PC-9 (cell line): ENCODE measurements at regions not wholly inside any gene's neighbourhood (a gene's known extent, or its start where the extent isn't known, plus 50 kb on each side); places are given as distances from the start of the nearest gene placed in this dataset. TPM values are rescaled to one million over a fixed set of nuclear protein-coding genes. Genes with fewer than 3 reads are reported as not detected.
A peak's percentile ranks its signal among the peaks of the same experiment; 100 is the strongest.
"Not testable (repeated sequence)": the region's sequence is repeated elsewhere in the genome, so short reads cannot be mapped to it uniquely, and the experiment has no call there.

Experiments
- BruUV-seq: library from RNA; stranded (reverse); fragments of 400-500 nt; replicated peaks from 2 replicates; lab custom pipeline; 2021; lab: Mats Ljungman, UMichigan
- CTCF ChIA-PET: fragments of 300-600 bp; sonication (Branson Sonifier 250); formaldehyde crosslinking; loops from one replicate; lab custom pipeline; 2022; ENCODE audit warnings: antibody characterized with exemption; lab: Charles Lee
- POLR2A ChIA-PET: fragments of 300-600 bp; sonication (Branson Sonifier 250); formaldehyde crosslinking; loops from one replicate; lab custom pipeline; 2022; ENCODE audit warnings: antibody characterized with exemption; ENCODE audit not compliant: unreplicated experiment; lab: Charles Lee
- DNase-seq, 2 experiments: peaks; one replicate each; pipeline versions ENCODE4 v3.0.0 to v3.0.0-alpha.2; 2015 to 2022; ENCODE audit warnings: mixed read lengths in 1 of 2
- H2AFZ ChIP-seq: fragments of 200-600 bp; sonication (generic); 2 replicates; pipeline ENCODE4 v1.8.1; 2017; ENCODE audit warnings: antibody characterized with exemption
- H3F3A ChIP-seq: fragments of 200-600 bp; sonication (generic); 2 replicates; pipeline ENCODE4 v1.8.1; 2017; ENCODE audit warnings: antibody characterized with exemption, mild to moderate bottlenecking, low read depth; ENCODE audit not compliant: insufficient read depth
- H3K27ac ChIP-seq: fragments of 200-600 bp; sonication (generic); 2 replicates; pipeline ENCODE4 v1.6.1; 2016; ENCODE audit warnings: mixed run types
- H3K27me3 ChIP-seq: fragments of 200-600 bp; sonication (generic); 2 replicates; pipeline ENCODE4 v1.6.1; 2016; ENCODE audit warnings: low read depth, mixed run types; ENCODE audit not compliant: insufficient read depth
- H3K36me3 ChIP-seq: fragments of 200-600 bp; sonication (generic); 2 replicates; pipeline ENCODE4 v1.6.1; 2016; ENCODE audit warnings: low read depth, mixed run types
- H3K4me1 ChIP-seq: fragments of 200-600 bp; sonication (generic); replicated peaks from 2 replicates; pipeline ENCODE4 v1.6.1; 2016; ENCODE audit warnings: mixed run types; ENCODE audit not compliant: insufficient read depth
- H3K4me2 ChIP-seq: fragments of 200-600 bp; sonication (generic); 2 replicates; pipeline ENCODE4 v1.6.1; 2017; ENCODE audit warnings: mixed run types
- H3K4me3 ChIP-seq: fragments of 200-600 bp; sonication (generic); 2 replicates; pipeline ENCODE4 v1.6.1; 2016; ENCODE audit warnings: mixed run types
- H3K79me2 ChIP-seq: fragments of 200-600 bp; sonication (generic); 2 replicates; pipeline ENCODE4 v1.6.1; 2017; ENCODE audit warnings: low read depth, mixed run types
- H3K9me2 ChIP-seq: fragments of 200-600 bp; sonication (generic); 2 replicates; pipeline ENCODE4 v1.8.1; 2017; ENCODE audit warnings: mild to moderate bottlenecking; ENCODE audit not compliant: insufficient read depth
- H3K9me3 ChIP-seq: fragments of 200-600 bp; sonication (generic); 2 replicates; pipeline ENCODE4 v1.8.1; 2016; ENCODE audit warnings: low read depth; ENCODE audit not compliant: insufficient read depth
- H4K20me1 ChIP-seq: fragments of 200-600 bp; sonication (generic); 2 replicates; pipeline ENCODE4 v1.8.1; 2017; ENCODE audit not compliant: insufficient read depth
- EZH2 ChIP-seq: fragments of 200-600 bp; sonication (generic); IDR thresholded peaks from 2 replicates; pipeline ENCODE4 v1.8.0; 2017; ENCODE audit warnings: antibody characterized with exemption, low read depth
- intact Hi-C: fragments of 100-400 bp; cut with micrococcal nuclease; formaldehyde crosslinking; loops from one replicate; pipeline ENCODE4 v1.10.0; 2022; ENCODE audit not compliant: unreplicated experiment
- microRNA-seq: library from miRNA; unstranded; fragments of <30 nt; microRNA quantifications from one replicate; pipeline ENCODE4 v1.2.0, GENCODE V29; 2021; ENCODE audit warnings: borderline number of aligned reads, borderline replicate concordance
- TF ChIP-seq, protein P1 (sequence below): fragments of 200-600 bp; sonication (generic); conservative IDR thresholded peaks from 2 replicates; pipeline ENCODE4 v1.6.1; 2017; ENCODE audit warnings: mixed run types, antibody characterized with exemption, mild to moderate bottlenecking, moderate library complexity

DNA sequence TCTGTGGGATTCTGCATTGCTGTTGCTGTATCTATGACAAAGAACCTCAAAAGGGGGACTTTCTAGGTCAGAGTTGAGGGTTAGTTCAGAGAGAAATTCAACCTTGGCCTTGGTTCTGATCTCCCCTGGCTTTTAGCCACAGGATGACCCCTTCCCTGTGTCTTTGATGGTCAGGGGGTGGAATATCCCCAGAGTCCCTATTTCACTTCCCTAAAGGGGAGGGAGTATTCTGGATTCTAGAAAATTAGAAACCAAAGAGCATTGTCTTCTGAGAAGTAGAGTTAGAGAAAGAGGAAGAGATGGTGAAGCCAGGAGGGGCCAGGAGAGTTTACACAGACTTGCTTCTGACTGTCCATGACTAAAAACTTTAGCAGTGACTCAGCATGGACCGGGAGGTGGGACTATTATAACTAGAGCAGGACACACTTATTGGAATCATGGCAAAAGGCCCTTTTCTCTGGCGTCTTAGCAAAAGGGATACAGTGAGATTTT lies 56.2 kb upstream of the LPAR1 start:
- Histone ChIP-seq H4K20me1 (no peaks in the 10 kb centered on the region), H2AFZ (peak overlapping the region; percentile 67), H3F3A (no peaks in the 10 kb centered on the region), H3K36me3 (no peaks in the 10 kb centered on the region), H3K27ac (no peak overlapping the region), H3K79me2 (no peaks in the 10 kb centered on the region), H3K4me1 (0 out of 2 replicates have a peak, but pooled peaks cover 6% of the 10 kb centered on the region), H3K9me2 (no peaks in the 10 kb centered on the region), H3K9me3 (no peaks in the 10 kb centered on the region), H3K27me3 (no peaks in the 10 kb centered on the region), H3K4me3 (no peak overlapping the region), H3K4me2 (peak overlapping the region; percentile 13; the same call in 1 of the 2 replicates)
- ChIA-PET CTCF (no interaction called here), POLR2A (no interaction called here)
- BruUV-seq, result no TSS peak
- TF ChIP-seq EZH2, result no peak
- TF ChIP-seq, protein P1, sequence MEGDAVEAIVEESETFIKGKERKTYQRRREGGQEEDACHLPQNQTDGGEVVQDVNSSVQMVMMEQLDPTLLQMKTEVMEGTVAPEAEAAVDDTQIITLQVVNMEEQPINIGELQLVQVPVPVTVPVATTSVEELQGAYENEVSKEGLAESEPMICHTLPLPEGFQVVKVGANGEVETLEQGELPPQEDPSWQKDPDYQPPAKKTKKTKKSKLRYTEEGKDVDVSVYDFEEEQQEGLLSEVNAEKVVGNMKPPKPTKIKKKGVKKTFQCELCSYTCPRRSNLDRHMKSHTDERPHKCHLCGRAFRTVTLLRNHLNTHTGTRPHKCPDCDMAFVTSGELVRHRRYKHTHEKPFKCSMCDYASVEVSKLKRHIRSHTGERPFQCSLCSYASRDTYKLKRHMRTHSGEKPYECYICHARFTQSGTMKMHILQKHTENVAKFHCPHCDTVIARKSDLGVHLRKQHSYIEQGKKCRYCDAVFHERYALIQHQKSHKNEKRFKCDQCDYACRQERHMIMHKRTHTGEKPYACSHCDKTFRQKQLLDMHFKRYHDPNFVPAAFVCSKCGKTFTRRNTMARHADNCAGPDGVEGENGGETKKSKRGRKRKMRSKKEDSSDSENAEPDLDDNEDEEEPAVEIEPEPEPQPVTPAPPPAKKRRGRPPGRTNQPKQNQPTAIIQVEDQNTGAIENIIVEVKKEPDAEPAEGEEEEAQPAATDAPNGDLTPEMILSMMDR, result no peak
- intact Hi-C loops, result no loop called here
- peak in 1 of 2 experiments; percentile 20 for DNase-seq

DNA sequence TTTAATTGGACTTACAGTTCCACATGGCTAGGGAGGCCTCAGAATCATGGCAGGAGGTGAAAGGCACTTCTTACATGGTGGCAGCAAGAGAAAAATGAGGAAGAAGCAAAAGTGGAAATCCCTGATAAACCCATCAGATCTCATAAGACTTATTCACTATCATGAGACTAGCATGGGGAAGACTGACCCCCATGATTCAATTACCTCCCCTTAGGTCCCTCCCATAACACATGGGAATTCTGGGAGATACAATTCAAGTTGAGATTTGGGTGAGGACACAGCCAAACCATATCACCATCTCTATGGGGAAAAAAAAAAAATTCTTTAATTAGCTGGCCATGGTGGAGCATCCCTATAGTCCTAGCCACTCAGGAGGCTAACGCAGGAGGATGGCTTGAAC lies 53.9 kb upstream of the LPAR1 start:
- H3K79me2 ChIP-seq, intact Hi-C loops, H4K20me1 ChIP-seq, H3F3A ChIP-seq, H3K36me3 ChIP-seq, H3K4me1 ChIP-seq, H2AFZ ChIP-seq, H3K27ac ChIP-seq, H3K4me3 ChIP-seq, H3K4me2 ChIP-seq, POLR2A ChIA-PET, H3K9me2 ChIP-seq, CTCF ChIA-PET, BruUV-seq, DNase-seq, H3K27me3 ChIP-seq, H3K9me3 ChIP-seq: not testable (repeated sequence)

Small RNA genes in the stretch of these regions (microRNA-seq; reads per million reads assigned to microRNA genes)
- gene MIR7702, result not detected
